ENCODE measurements at regions not wholly inside any gene's neighbourhood (a gene's known extent, or its start where the extent isn't known, plus 50 kb on each side); places are given as distances from the start of the nearest gene placed in this dataset.

DNA sequence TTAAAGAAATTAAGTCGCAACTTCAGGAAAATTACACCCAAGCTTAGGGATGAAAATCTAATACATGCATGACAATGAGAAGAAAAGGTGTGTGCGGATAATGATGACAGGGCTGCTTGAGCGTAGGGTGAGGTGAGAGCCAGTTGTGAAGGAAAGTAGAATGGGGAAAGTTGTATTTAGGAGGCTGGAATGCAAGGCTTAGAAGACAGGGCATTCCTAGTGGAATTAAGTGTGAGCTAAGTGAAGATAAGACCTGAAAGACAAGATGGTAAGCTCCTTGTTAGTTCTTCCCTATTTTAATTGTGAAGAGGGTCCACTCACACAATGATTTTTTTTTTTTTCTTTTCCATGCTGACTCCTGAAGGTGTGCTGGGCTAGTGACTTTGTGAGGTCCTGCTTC is 519.5 kb upstream of the SALL1 start:
- TF ChIP-seq ESRRG (CRISPR knock-in tag; IDR thresholded peaks at IDR 0.05) (no peak), RARB (CRISPR knock-in tag; IDR thresholded peaks at IDR 0.05) (no peak), BACH2 (CRISPR knock-in tag; IDR thresholded peaks at IDR 0.05; ENCODE audit: borderline replicate concordance) (no peak), OSR1 (CRISPR knock-in tag; IDR thresholded peaks at IDR 0.05) (no peak), ZC3H10 (CRISPR knock-in tag; IDR thresholded peaks at IDR 0.05) (no peak), ISL1 (CRISPR knock-in tag; IDR thresholded peaks at IDR 0.05) (no peak), SNAI2 (CRISPR knock-in tag; IDR thresholded peaks at IDR 0.05) (no peak), ZFP3 (CRISPR knock-in tag; IDR thresholded peaks at IDR 0.05) (no peak), GLIS3 (CRISPR knock-in tag; IDR thresholded peaks at IDR 0.05) (no peak), ZNF70 (CRISPR knock-in tag; IDR thresholded peaks at IDR 0.05) (no peak)
- TF ChIP-seq, protein P1, sequence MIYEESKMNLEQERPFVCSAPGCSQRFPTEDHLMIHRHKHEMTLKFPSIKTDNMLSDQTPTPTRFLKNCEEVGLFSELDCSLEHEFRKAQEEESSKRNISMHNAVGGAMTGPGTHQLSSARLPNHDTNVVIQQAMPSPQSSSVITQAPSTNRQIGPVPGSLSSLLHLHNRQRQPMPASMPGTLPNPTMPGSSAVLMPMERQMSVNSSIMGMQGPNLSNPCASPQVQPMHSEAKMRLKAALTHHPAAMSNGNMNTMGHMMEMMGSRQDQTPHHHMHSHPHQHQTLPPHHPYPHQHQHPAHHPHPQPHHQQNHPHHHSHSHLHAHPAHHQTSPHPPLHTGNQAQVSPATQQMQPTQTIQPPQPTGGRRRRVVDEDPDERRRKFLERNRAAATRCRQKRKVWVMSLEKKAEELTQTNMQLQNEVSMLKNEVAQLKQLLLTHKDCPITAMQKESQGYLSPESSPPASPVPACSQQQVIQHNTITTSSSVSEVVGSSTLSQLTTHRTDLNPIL (CRISPR knock-in tag; IDR thresholded peaks at IDR 0.05; ENCODE audit: low read depth): no peak
- TF ChIP-seq, protein P2, sequence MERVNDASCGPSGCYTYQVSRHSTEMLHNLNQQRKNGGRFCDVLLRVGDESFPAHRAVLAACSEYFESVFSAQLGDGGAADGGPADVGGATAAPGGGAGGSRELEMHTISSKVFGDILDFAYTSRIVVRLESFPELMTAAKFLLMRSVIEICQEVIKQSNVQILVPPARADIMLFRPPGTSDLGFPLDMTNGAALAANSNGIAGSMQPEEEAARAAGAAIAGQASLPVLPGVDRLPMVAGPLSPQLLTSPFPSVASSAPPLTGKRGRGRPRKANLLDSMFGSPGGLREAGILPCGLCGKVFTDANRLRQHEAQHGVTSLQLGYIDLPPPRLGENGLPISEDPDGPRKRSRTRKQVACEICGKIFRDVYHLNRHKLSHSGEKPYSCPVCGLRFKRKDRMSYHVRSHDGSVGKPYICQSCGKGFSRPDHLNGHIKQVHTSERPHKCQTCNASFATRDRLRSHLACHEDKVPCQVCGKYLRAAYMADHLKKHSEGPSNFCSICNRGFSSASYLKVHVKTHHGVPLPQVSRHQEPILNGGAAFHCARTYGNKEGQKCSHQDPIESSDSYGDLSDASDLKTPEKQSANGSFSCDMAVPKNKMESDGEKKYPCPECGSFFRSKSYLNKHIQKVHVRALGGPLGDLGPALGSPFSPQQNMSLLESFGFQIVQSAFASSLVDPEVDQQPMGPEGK (CRISPR knock-in tag; IDR thresholded peaks at IDR 0.05; ENCODE audit: borderline replicate concordance): no peak
- no peak for ATAC-seq

DNA sequence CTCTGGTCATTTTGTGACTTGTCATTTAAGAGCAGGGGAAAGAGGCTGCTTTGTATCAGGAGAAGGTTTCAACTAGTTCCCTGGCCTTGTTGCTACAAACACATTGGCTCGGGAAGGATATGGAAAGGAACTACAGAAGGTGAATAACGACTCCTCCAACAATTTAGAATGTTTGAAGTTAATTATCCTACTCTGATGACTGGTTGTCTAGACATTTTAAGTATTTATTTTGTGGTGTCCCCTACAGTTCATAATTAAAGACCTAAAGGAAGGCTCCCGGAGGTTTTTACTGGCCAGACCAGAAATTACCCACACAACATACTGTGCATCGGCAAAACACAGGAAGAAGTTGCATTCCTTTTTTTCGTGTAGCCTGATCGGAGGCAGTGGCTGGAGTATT is 515.8 kb upstream of the SALL1 start:
- no peak for ATAC-seq

DNA sequence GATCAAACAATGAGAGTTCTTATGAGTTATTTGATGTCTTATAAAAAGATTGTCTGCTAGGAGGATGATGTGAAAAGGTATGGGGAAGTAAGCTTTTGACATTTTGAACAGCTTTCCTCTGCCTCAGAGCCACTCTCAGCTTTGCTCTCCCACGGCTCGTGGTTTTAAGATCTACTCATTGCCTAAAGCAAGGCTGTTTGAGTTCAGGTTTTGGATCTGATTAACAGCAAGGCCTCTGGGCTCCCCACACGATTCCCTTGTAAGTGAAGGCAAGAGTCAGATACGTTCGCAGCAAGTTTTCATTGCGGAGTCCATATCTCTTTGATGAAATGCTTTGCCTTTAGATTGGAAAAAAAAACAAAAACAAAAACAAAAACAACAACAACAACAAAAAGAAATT is 515.0 kb upstream of the SALL1 start:
- TF ChIP-seq, protein P1 (CRISPR knock-in tag; IDR thresholded peaks at IDR 0.05; ENCODE audit: low read depth): no peak
- TF ChIP-seq, protein P3, sequence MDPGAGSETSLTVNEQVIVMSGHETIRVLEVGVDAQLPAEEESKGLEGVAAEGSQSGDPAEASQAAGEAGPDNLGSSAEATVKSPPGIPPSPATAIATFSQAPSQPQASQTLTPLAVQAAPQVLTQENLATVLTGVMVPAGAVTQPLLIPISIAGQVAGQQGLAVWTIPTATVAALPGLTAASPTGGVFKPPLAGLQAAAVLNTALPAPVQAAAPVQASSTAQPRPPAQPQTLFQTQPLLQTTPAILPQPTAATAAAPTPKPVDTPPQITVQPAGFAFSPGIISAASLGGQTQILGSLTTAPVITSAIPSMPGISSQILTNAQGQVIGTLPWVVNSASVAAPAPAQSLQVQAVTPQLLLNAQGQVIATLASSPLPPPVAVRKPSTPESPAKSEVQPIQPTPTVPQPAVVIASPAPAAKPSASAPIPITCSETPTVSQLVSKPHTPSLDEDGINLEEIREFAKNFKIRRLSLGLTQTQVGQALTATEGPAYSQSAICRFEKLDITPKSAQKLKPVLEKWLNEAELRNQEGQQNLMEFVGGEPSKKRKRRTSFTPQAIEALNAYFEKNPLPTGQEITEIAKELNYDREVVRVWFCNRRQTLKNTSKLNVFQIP (CRISPR knock-in tag; IDR thresholded peaks at IDR 0.05; ENCODE audit: borderline replicate concordance, low read depth): no peak
- TF ChIP-seq ZNF565 (CRISPR knock-in tag; conservative IDR thresholded peaks at IDR 0.05; ENCODE audit: low read depth) (no peak), ZC3H10 (CRISPR knock-in tag; IDR thresholded peaks at IDR 0.05) (no peak), GLIS3 (CRISPR knock-in tag; IDR thresholded peaks at IDR 0.05) (no peak), BACH2 (CRISPR knock-in tag; IDR thresholded peaks at IDR 0.05; ENCODE audit: borderline replicate concordance) (no peak), OSR1 (CRISPR knock-in tag; IDR thresholded peaks at IDR 0.05) (no peak), ESRRG (CRISPR knock-in tag; IDR thresholded peaks at IDR 0.05) (no peak), CSDC2 (CRISPR knock-in tag; IDR thresholded peaks at IDR 0.05) (no peak), ZFP30 (CRISPR knock-in tag; IDR thresholded peaks at IDR 0.05) (no peak), PPARA (CRISPR knock-in tag; IDR thresholded peaks at IDR 0.05; ENCODE audit: borderline replicate concordance) (no peak), SNAI2 (CRISPR knock-in tag; IDR thresholded peaks at IDR 0.05) (no peak), ARNTL (CRISPR knock-in tag; IDR thresholded peaks at IDR 0.05; ENCODE audit: borderline replicate concordance, low read depth) (no peak), ZNF70 (CRISPR knock-in tag; IDR thresholded peaks at IDR 0.05) (no peak)
- TF ChIP-seq, protein P4, sequence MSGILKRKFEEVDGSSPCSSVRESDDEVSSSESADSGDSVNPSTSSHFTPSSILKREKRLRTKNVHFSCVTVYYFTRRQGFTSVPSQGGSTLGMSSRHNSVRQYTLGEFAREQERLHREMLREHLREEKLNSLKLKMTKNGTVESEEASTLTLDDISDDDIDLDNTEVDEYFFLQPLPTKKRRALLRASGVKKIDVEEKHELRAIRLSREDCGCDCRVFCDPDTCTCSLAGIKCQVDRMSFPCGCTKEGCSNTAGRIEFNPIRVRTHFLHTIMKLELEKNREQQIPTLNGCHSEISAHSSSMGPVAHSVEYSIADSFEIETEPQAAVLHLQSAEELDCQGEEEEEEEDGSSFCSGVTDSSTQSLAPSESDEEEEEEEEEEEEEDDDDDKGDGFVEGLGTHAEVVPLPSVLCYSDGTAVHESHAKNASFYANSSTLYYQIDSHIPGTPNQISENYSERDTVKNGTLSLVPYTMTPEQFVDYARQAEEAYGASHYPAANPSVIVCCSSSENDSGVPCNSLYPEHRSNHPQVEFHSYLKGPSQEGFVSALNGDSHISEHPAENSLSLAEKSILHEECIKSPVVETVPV (CRISPR knock-in tag; IDR thresholded peaks at IDR 0.05): no peak
- no peak for ATAC-seq

More for the DNA sequence above, 515.8 kb upstream of the SALL1 start:
- no peak for TF ChIP-seq ZFP30 (CRISPR knock-in tag; IDR thresholded peaks at IDR 0.05)
- no peak for TF ChIP-seq ZFP3 (CRISPR knock-in tag; IDR thresholded peaks at IDR 0.05)

DNA sequence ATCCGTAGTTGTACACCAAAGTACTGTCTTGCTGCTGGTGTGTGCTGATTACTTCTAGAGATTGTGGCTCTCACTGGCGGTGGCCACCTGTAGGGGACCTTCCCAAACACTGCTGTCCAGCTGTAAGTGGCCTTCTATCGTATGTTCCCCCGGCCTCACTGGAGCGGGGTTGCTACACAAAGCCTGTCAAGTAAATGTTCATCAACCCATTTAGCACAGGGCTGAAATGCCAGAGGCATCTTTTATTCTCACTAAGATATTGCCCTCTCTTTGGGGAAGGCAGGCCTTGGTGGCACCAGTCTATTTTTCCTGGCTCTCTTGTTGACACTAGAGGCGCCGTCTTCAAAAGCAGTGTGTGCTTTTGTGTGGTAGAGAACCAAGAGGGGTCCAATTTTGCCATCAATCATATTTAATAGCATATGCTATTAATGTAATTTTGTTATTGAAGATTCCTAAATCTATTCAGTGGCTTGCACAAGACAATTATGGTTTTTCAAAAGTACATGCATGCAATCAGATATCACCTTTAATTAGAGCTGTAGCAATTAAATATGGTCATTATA is 514.4 kb upstream of the SALL1 start:
- no peak for ATAC-seq
- TF ChIP-seq CSDC2 (CRISPR knock-in tag; IDR thresholded peaks at IDR 0.05): no peak
- TF ChIP-seq ISL1 (CRISPR knock-in tag; IDR thresholded peaks at IDR 0.05): no peak
- TF ChIP-seq ZFP3 (CRISPR knock-in tag; IDR thresholded peaks at IDR 0.05): no peak
- no peak for TF ChIP-seq TCF4 (CRISPR knock-in tag; IDR thresholded peaks at IDR 0.05; ENCODE audit: borderline replicate concordance)
- no peak for TF ChIP-seq TOX (CRISPR knock-in tag; IDR thresholded peaks at IDR 0.05; ENCODE audit: borderline replicate concordance)
- TF ChIP-seq GLIS3 (CRISPR knock-in tag; IDR thresholded peaks at IDR 0.05): no peak
- TF ChIP-seq BACH2 (CRISPR knock-in tag; IDR thresholded peaks at IDR 0.05; ENCODE audit: borderline replicate concordance): no peak
- no peak for TF ChIP-seq SNAI2 (CRISPR knock-in tag; IDR thresholded peaks at IDR 0.05)
